H1 (cell line): ENCODE measurements at regions not wholly inside any gene's neighbourhood (a gene's known extent, or its start where the extent isn't known, plus 50 kb on each side); places are given as distances from the start of the nearest gene placed in this dataset.

Experiments used
- CTCF ChIA-PET: fragments of 300-600 bp; sonication (Branson Sonifier 250); formaldehyde crosslinking; loops from one replicate; lab custom pipeline; 2021; ENCODE audit not compliant: partially characterized antibody; lab: Charles Lee
- POLR2A ChIA-PET: fragments of 300-600 bp; sonication (Branson Sonifier 250); formaldehyde crosslinking; loops from one replicate; lab custom pipeline; 2021; ENCODE audit warnings: inconsistent platforms; ENCODE audit not compliant: partially characterized antibody; lab: Charles Lee
- DNase-seq, 2 experiments: peaks; one replicate each; pipeline versions ENCODE4 v3.0.0 to v3.0.0-alpha.2; 2010 to 2022; ENCODE audit warnings: low spot score in 2 of 2, low read depth in 1 of 2, mixed read lengths in 1 of 2
- FAIRE-seq: peaks from 2 replicates; lab custom pipeline; 2011; peaks lifted over from hg19 to GRCh38; lab: Jason Lieb, UNC
- H2AFZ ChIP-seq: 2 replicates; pipeline ENCODE4 v1.8.1; 2012; ENCODE audit warnings: low read length, inconsistent platforms
- H2AK5ac ChIP-seq: 2 replicates; pipeline ENCODE4 v1.6.1; 2013; ENCODE audit warnings: low read depth, low read length
- H2BK120ac ChIP-seq: replicated peaks from 2 replicates; pipeline ENCODE3; 2013; ENCODE audit warnings: low read depth, low read length, inconsistent platforms
- H2BK12ac ChIP-seq: 2 replicates; pipeline ENCODE4 v1.6.1; 2013; ENCODE audit warnings: low read depth, low read length
- H2BK15ac ChIP-seq: 2 replicates; pipeline ENCODE4 v1.6.1; 2013; ENCODE audit warnings: low read length
- H2BK20ac ChIP-seq: 2 replicates; pipeline ENCODE4 v1.6.1; 2013; ENCODE audit warnings: low read length
- H2BK5ac ChIP-seq: 2 replicates; pipeline ENCODE4 v1.6.1; 2013; ENCODE audit warnings: low read depth, low read length
- H3K14ac ChIP-seq: 2 replicates; pipeline ENCODE4 v1.6.1; 2013; ENCODE audit warnings: inconsistent platforms; ENCODE audit not compliant: insufficient read length
- H3K18ac ChIP-seq: 2 replicates; pipeline ENCODE4 v1.6.1; 2013; ENCODE audit warnings: low read length; ENCODE audit errors: extremely low read depth
- H3K23ac ChIP-seq: 2 replicates; pipeline ENCODE4 v1.6.1; 2013; ENCODE audit warnings: inconsistent platforms; ENCODE audit not compliant: insufficient read length
- H3K23me2 ChIP-seq: 2 replicates; pipeline ENCODE4 v1.6.1; 2013; ENCODE audit warnings: low read depth, low read length
- H3K27ac ChIP-seq: 2 replicates; pipeline ENCODE4 v1.6.1; 2011; ENCODE audit warnings: low read depth, low read length, inconsistent platforms
- H3K27me3 ChIP-seq, 4 experiments: replicated peaks in 1 of 4; 1 replicate in 1 of 4; 2 replicates in 3 of 4; pipeline versions ENCODE4 v1.6.1 to v1.8.1; 2011 to 2013; ENCODE audit warnings: low read length in 3 of 4, mild to moderate bottlenecking in 3 of 4, inconsistent platforms in 2 of 4, mixed read lengths in 2 of 4, moderate library complexity in 1 of 4; ENCODE audit not compliant: control insufficient read depth in 3 of 4, insufficient read depth in 3 of 4; ENCODE audit errors: extremely low read depth in 1 of 4
- H3K36me3 ChIP-seq, 4 experiments: 2 replicates each; pipeline versions ENCODE4 v1.6.1 to v1.8.1; 2011 to 2013; ENCODE audit warnings: mild to moderate bottlenecking in 4 of 4, low read length in 3 of 4, moderate library complexity in 2 of 4, control low read depth in 1 of 4, inconsistent platforms in 1 of 4; ENCODE audit not compliant: insufficient read depth in 4 of 4, control insufficient read depth in 2 of 4
- H3K4ac ChIP-seq: replicated peaks from 2 replicates; pipeline ENCODE3; 2013; ENCODE audit warnings: low read length, low read depth, mixed read lengths, inconsistent platforms; ENCODE audit not compliant: insufficient read length
- H3K4me1 ChIP-seq, 4 experiments: replicated peaks in 1 of 4; 1 replicate in 1 of 4; 2 replicates in 3 of 4; pipeline versions ENCODE4 v1.6.1 to v1.8.1; 2011 to 2013; ENCODE audit warnings: low read length in 3 of 4, inconsistent platforms in 2 of 4, mixed read lengths in 1 of 4; ENCODE audit not compliant: insufficient read depth in 4 of 4, control insufficient read depth in 3 of 4
- H3K4me2 ChIP-seq, 2 experiments: 2 replicates each; pipeline versions ENCODE4 v1.6.1 to v1.8.1; 2011 to 2013; ENCODE audit warnings: low read depth in 2 of 2, low read length in 2 of 2, control low read depth in 1 of 2, inconsistent platforms in 1 of 2, mild to moderate bottlenecking in 1 of 2; ENCODE audit not compliant: insufficient read depth in 1 of 2
- H3K4me3 ChIP-seq, 4 experiments: fragments of 200-600, 300-600 bp in 1 of 4; sonication (generic), shearing (Covaris generic), sonication (Bioruptor Twin) in 1 of 4; 2 replicates each; pipeline versions ENCODE4 v1.5.1 to v1.8.1; 2011 to 2016; ENCODE audit warnings: low read length in 4 of 4, low read depth in 3 of 4, control low read depth in 2 of 4, inconsistent platforms in 2 of 4, mild to moderate bottlenecking in 2 of 4, mixed read lengths in 1 of 4, moderate library complexity in 1 of 4; ENCODE audit not compliant: insufficient read depth in 2 of 4; ENCODE audit errors: extremely low read depth in 1 of 4
- H3K56ac ChIP-seq: replicated peaks from 2 replicates; pipeline ENCODE3; 2013; ENCODE audit warnings: low read depth, mild to moderate bottlenecking, mixed read lengths, low read length, inconsistent platforms; ENCODE audit not compliant: insufficient read length
- H3K79me1 ChIP-seq: 2 replicates; pipeline ENCODE4 v1.6.1; 2013; ENCODE audit warnings: low read depth, low read length, control low read depth
- H3K79me2 ChIP-seq, 2 experiments: 2 replicates each; pipeline versions ENCODE4 v1.6.1 to v1.8.1; 2012 to 2013; ENCODE audit warnings: low read length in 2 of 2, mild to moderate bottlenecking in 2 of 2, inconsistent platforms in 1 of 2; ENCODE audit not compliant: insufficient read depth in 2 of 2, control insufficient read depth in 1 of 2
- H3K9ac ChIP-seq, 4 experiments: replicated peaks in 1 of 4; 1 replicate in 1 of 4; 2 replicates in 3 of 4; pipeline versions ENCODE4 v1.6.1 to v1.8.1; 2011 to 2013; ENCODE audit warnings: low read depth in 3 of 4, low read length in 3 of 4, control low read depth in 2 of 4, mild to moderate bottlenecking in 2 of 4, moderate library complexity in 2 of 4, inconsistent platforms in 1 of 4; ENCODE audit errors: extremely low read depth in 1 of 4
- H3K9me3 ChIP-seq, 2 experiments: 2 replicates each; pipeline versions ENCODE4 v1.6.1 to v1.8.1; 2012 to 2013; ENCODE audit warnings: mild to moderate bottlenecking in 2 of 2, moderate library complexity in 2 of 2, control low read depth in 1 of 2, inconsistent platforms in 1 of 2, low read depth in 1 of 2, low read length in 1 of 2, mixed read lengths in 1 of 2; ENCODE audit not compliant: insufficient read depth in 2 of 2
- H4K20me1 ChIP-seq, 2 experiments: replicated peaks in 1 of 2; 2 replicates each; pipeline versions ENCODE3 to v1.8.1; 2011 to 2013; ENCODE audit warnings: inconsistent platforms in 2 of 2, low read length in 2 of 2, mild to moderate bottlenecking in 1 of 2; ENCODE audit not compliant: insufficient read depth in 2 of 2, control insufficient read depth in 1 of 2
- H4K5ac ChIP-seq: 2 replicates; pipeline ENCODE4 v1.6.1; 2013; ENCODE audit warnings: low read length, low read depth, mixed read lengths, inconsistent platforms; ENCODE audit not compliant: insufficient read length
- H4K8ac ChIP-seq: 2 replicates; pipeline ENCODE4 v1.8.0; 2013; ENCODE audit warnings: mild to moderate bottlenecking, moderate library complexity, low read length, inconsistent platforms; ENCODE audit not compliant: insufficient read depth; ENCODE audit errors: extremely low read depth
- H4K91ac ChIP-seq: replicated peaks from 2 replicates; pipeline ENCODE3; 2013; ENCODE audit warnings: low read length, mixed read lengths, inconsistent platforms; ENCODE audit not compliant: insufficient read length
- ATF3 ChIP-seq: IDR thresholded peaks from 2 replicates; pipeline ENCODE4 v1.6.1; 2011; ENCODE audit warnings: low read depth, mild to moderate bottlenecking, low read length; ENCODE audit not compliant: insufficient read depth
- BRCA1 ChIP-seq: IDR thresholded peaks from 2 replicates; pipeline ENCODE4 v1.6.1; 2012; ENCODE audit warnings: low read depth, low read length, improper control_type of control experiment
- CHD1 ChIP-seq: IDR thresholded peaks from 2 replicates; pipeline ENCODE4 v1.6.1; 2012; ENCODE audit warnings: low read depth, low read length, improper control_type of control experiment
- CTCF ChIP-seq, 3 experiments: IDR thresholded peaks; 1 replicate in 2 of 3; 2 replicates in 1 of 3; pipeline versions ENCODE4 v1.5.1 to v1.6.1; 2011; ENCODE audit warnings: low read length in 3 of 3, mild to moderate bottlenecking in 3 of 3, inconsistent platforms in 2 of 3, low read depth in 1 of 3, moderate library complexity in 1 of 3; ENCODE audit not compliant: insufficient read depth in 1 of 3; ENCODE audit errors: control extremely low read depth in 1 of 3
- SIN3A ChIP-seq, 2 experiments: IDR thresholded peaks in 1 of 2; conservative IDR thresholded peaks in 1 of 2; 2 replicates each; pipeline ENCODE4 v1.6.1; 2011 to 2012; ENCODE audit warnings: low read length in 2 of 2, improper control_type of control experiment in 1 of 2, low read depth in 1 of 2, mild to moderate bottlenecking in 1 of 2
- YY1 ChIP-seq: IDR thresholded peaks from 2 replicates; pipeline ENCODE4 v1.6.1; 2011; ENCODE audit warnings: low read depth, mild to moderate bottlenecking, low read length
- WGBS, 2 experiments: shearing (Covaris generic) in 1 of 2; methylation state at CpG; one replicate each; pipeline versions ENCODE4 v1.1.6 to v1.1.7; 2013 to 2015; ENCODE audit warnings: low lambda C conversion rate in 2 of 2, mixed read lengths in 2 of 2, inconsistent platforms in 1 of 2, low coverage in 1 of 2, missing lambda C conversion rate in 1 of 2; ENCODE audit not compliant: insufficient replicate concordance in 2 of 2, insufficient coverage in 1 of 2, insufficient read length in 1 of 2; ENCODE audit errors: extremely low coverage in 1 of 2, missing lambda C conversion rate in 1 of 2; 5-methylcytosine and 5-hydroxymethylcytosine counted together

GRCh38 chr22:48416396-48417224 lies 1411.1 kb downstream of the BRD1 start:
- Histone ChIP-seq H3K79me1 (no peaks in the 10 kb centered on the region), H3K4me3 (no peak overlapping the region), H3K56ac (no peak overlapping the region), H2BK20ac (no peak overlapping the region), H2BK5ac (no peak overlapping the region), H3K4me2 (no peak overlapping the region), H3K4me1 (peaks cover 0 to 3% (median 0%) of the 10 kb centered on the region in 4 experiments; a peak in 3 of 7 replicates), H3K36me3 (no peaks in the 10 kb centered on the region), H2BK15ac (no peak overlapping the region), H4K8ac (no peak overlapping the region), H3K9me3 (no peaks in the 10 kb centered on the region), H3K18ac (no peak overlapping the region), H3K4ac (no peak overlapping the region), H4K20me1 (no peaks in the 10 kb centered on the region), H2AFZ (no peak overlapping the region), H3K23ac (no peak overlapping the region), H4K91ac (no peak overlapping the region), H3K79me2 (no peaks in the 10 kb centered on the region)
- FAIRE-seq (no peak), DNase-seq (no peak)
- ChIA-PET CTCF (interaction anchor here (0.6 to 1.6 kb wide), 3 partner anchors 18 to 140 kb away, joined by 3 read pairs; no protein-coding TSS in a partner anchor), POLR2A (interaction anchor here (0.9 kb wide), 1 partner anchor 112 kb away, joined by 3 read pairs; no protein-coding TSS in a partner anchor)
- TF ChIP-seq CHD1: no peak
- no peak for TF ChIP-seq BRCA1
- no peak for TF ChIP-seq ATF3
- no peak for TF ChIP-seq SIN3A (conservative IDR thresholded peaks at IDR 0.05 in 1 of 2, IDR thresholded peaks at IDR 0.05 in 1 of 2; ENCODE audit: low read depth in 1 of 2, low read length in 2 of 2)
- TF ChIP-seq YY1: no peak
- TF ChIP-seq CTCF (IDR thresholded peaks at IDR 0.05; ENCODE audit: control extremely low read depth in 1 of 3, insufficient read depth in 1 of 3, low read depth in 1 of 3, low read length in 3 of 3): no peak
- TF ChIP-seq, all 59 proteins: peak for 0
- Histone ChIP-seq H3K27me3 (no peaks in the 10 kb centered on the region; a peak in 1 of 7 replicates), H2BK120ac (no peak overlapping the region), H3K23me2 (peaks cover 3% of the 10 kb centered on the region; the same call in 1 of the 2 replicates), H2AK5ac (no peak overlapping the region), H3K9ac (no peak overlapping the region), H2BK12ac (no peak overlapping the region), H4K5ac (no peak overlapping the region), H3K27ac (no peak overlapping the region), H3K14ac (no peak overlapping the region)
- 84% methylated on average over 16 of the region's 16 CpGs; no CpG with 5 or more reads in 1 of the 2 experiments for WGBS, 2 experiments
